Upper lobe of right lung (tissue), 1 donor: ENCODE measurements at regions not wholly inside any gene's neighbourhood (a gene's known extent, or its start where the extent isn't known, plus 50 kb on each side); places are given as distances from the start of the nearest gene placed in this dataset.

Source experiments
- ATAC-seq: fragments of 200-7000 bp; cut with Tn5 transposase; one replicate; pipeline ENCODE4 v1.9.1; 2020; ENCODE audit warnings: mild to moderate bottlenecking, moderate library complexity
- DNase-seq: peaks from one replicate; pipeline ENCODE4 v3.0.0-alpha.2; 2020
- H3K27ac ChIP-seq: fragments of 200-600 bp; one replicate; pipeline ENCODE4 v1.8.0; 2022
- H3K27me3 ChIP-seq: fragments of 200-600 bp; one replicate; pipeline ENCODE4 v1.8.0; 2022; ENCODE audit warnings: mild to moderate bottlenecking
- H3K36me3 ChIP-seq: fragments of 200-600 bp; one replicate; pipeline ENCODE4 v1.8.0; 2022
- H3K4me1 ChIP-seq: fragments of 200-600 bp; one replicate; pipeline ENCODE4 v1.8.0; 2022
- H3K4me3 ChIP-seq: fragments of 200-600 bp; one replicate; pipeline ENCODE4 v1.8.0; 2022; ENCODE audit warnings: mild to moderate bottlenecking
- H3K9me3 ChIP-seq: fragments of 200-600 bp; one replicate; pipeline ENCODE4 v1.8.0; 2022
- intact Hi-C: fragments of 100-400 bp; cut with DNase I; formaldehyde crosslinking; loops from one replicate; pipeline ENCODE4 v1.11.0; 2022
- TF ChIP-seq, protein P1 (sequence below): fragments of 200-600 bp; IDR thresholded peaks from one replicate; pipeline ENCODE4 v1.8.0; 2022; ENCODE audit warnings: antibody characterized with exemption
- donor health status: DM: no; HTN: yes; CAD: no; lungs with severe emphysema.

DNA sequence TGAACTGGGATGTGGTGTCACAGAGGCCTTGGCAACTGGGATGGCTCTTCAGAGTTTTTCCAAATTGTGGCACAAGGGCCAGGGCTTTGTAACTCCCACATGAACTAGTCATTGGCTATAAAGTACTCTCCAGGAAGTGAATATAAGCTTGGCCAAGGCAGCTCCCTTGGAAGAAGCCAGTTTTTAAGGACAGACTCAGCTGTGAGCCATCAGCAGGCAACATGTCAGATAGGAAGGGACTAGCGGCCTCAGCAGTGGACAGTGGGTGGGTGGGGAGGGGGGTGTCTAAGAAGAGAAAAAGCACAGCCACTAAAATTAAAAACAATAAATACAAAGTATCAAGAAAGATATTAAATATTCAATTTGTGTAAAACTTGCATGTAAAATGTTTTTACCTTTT is 691.1 kb upstream of the PIK3C3 start:
- H3K36me3 ChIP-seq = no peaks in the 10 kb centered on the region
- H3K9me3 ChIP-seq = no peaks in the 10 kb centered on the region
- no peak overlapping the region for H3K27ac ChIP-seq
- TF ChIP-seq, protein P1, sequence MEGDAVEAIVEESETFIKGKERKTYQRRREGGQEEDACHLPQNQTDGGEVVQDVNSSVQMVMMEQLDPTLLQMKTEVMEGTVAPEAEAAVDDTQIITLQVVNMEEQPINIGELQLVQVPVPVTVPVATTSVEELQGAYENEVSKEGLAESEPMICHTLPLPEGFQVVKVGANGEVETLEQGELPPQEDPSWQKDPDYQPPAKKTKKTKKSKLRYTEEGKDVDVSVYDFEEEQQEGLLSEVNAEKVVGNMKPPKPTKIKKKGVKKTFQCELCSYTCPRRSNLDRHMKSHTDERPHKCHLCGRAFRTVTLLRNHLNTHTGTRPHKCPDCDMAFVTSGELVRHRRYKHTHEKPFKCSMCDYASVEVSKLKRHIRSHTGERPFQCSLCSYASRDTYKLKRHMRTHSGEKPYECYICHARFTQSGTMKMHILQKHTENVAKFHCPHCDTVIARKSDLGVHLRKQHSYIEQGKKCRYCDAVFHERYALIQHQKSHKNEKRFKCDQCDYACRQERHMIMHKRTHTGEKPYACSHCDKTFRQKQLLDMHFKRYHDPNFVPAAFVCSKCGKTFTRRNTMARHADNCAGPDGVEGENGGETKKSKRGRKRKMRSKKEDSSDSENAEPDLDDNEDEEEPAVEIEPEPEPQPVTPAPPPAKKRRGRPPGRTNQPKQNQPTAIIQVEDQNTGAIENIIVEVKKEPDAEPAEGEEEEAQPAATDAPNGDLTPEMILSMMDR = no peak
- H3K4me3 ChIP-seq = no peak overlapping the region
- DNase-seq (no peak), ATAC-seq (no peak)
- intact Hi-C loops = no loop called here
- no peaks in the 10 kb centered on the region for H3K27me3 ChIP-seq
- H3K4me1 ChIP-seq = no peaks in the 10 kb centered on the region

DNA sequence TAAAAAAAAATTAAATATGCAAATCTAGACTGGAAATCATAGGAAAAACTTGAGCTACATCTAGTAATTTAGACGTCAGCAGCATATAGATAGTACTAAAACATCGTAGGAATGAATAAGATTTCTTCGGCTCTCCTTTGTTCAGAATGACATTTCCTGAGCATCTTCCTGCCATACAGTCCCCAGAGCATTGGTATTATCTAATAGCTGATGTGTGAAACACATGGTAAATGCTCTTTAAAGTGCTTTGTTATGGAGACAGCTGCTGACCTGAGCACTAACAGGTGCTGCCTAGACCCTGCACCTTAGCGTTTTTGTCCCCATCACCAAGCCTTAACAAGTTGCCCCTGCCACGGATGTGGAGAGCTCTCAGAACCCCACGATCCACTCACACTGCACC is 692.3 kb upstream of the PIK3C3 start:
- intact Hi-C loops = no loop called here
- Histone ChIP-seq H3K27me3 (no peaks in the 10 kb centered on the region), H3K36me3 (no peaks in the 10 kb centered on the region), H3K27ac (no peak overlapping the region), H3K9me3 (no peaks in the 10 kb centered on the region), H3K4me1 (no peaks in the 10 kb centered on the region), H3K4me3 (no peak overlapping the region)
- ATAC-seq (no peak), DNase-seq (no peak)
- TF ChIP-seq, protein P1 = no peak

DNA sequence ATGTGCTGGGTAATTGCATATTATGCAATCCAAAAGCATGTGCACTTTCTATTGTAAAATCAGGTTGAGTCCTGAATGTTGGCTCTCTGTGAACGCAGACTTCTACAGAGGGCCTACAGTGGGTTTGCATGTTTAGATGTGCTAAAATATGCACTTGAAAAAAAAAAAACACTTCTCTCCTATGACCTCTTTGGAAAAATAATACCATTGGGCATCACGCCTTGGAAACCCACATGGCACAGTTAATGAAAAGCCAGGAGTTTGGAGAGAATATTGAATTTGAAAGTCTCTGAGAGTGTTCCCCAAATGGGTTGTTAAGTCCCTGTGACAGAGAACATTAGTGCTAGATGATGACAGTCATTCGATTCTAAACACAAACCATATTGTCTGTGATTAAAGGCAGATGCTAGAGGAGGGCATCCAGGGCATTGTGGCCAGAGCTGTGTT is 710.4 kb upstream of the PIK3C3 start:
- Histone ChIP-seq H3K4me1 (no peaks in the 10 kb centered on the region), H3K9me3 (no peaks in the 10 kb centered on the region), H3K4me3 (no peak overlapping the region), H3K27ac (no peak overlapping the region), H3K36me3 (no peaks in the 10 kb centered on the region), H3K27me3 (no peaks in the 10 kb centered on the region)
- no peak for DNase-seq
- intact Hi-C loops = no loop called here
- ATAC-seq = no peak
- TF ChIP-seq, protein P1 = no peak

GRCh38 chr18:41237317-41237716 is 717.7 kb upstream of the PIK3C3 start:
- no peak for DNase-seq
- TF ChIP-seq, protein P1 = no peak
- no peaks in the 10 kb centered on the region for H3K4me1 ChIP-seq
- ATAC-seq = no peak
- H3K4me3 ChIP-seq = no peak overlapping the region
- intact Hi-C loops = no loop called here
- no peaks in the 10 kb centered on the region for H3K9me3 ChIP-seq
- H3K27me3 ChIP-seq = no peaks in the 10 kb centered on the region
- H3K27ac ChIP-seq = no peak overlapping the region
- H3K36me3 ChIP-seq = no peaks in the 10 kb centered on the region

- H3K4me1 ChIP-seq = no peaks in the 10 kb centered on the region
- no peaks in the 10 kb centered on the region for H3K9me3 ChIP-seq
- no peak for DNase-seq
- no peak overlapping the region for H3K4me3 ChIP-seq
- TF ChIP-seq, protein P1 = no peak
- H3K27ac ChIP-seq = no peak overlapping the region
- no peaks in the 10 kb centered on the region for H3K27me3 ChIP-seq
- no peaks in the 10 kb centered on the region for H3K36me3 ChIP-seq
- intact Hi-C loops = no loop called here
- no peak for ATAC-seq
Observed at GRCh38 chr18:41231681-41232080, 723.4 kb upstream of the PIK3C3 start.

- TF ChIP-seq, protein P1 = no peak
- DNase-seq (no peak), ATAC-seq (no peak)
- Histone ChIP-seq H3K36me3 (no peaks in the 10 kb centered on the region), H3K27ac (no peak overlapping the region), H3K4me3 (no peak overlapping the region), H3K4me1 (no peaks in the 10 kb centered on the region), H3K27me3 (no peaks in the 10 kb centered on the region), H3K9me3 (no peaks in the 10 kb centered on the region)
- intact Hi-C loops = no loop called here
Observed at GRCh38 chr18:41227993-41228392, 727.0 kb upstream of the PIK3C3 start.
